GM19351 (cell line): ENCODE measurements at regions not wholly inside any gene's neighbourhood (a gene's known extent, or its start where the extent isn't known, plus 50 kb on each side); places are given as distances from the start of the nearest gene placed in this dataset.
"Not testable (repeated sequence)": the region's sequence is repeated elsewhere in the genome, so short reads cannot be mapped to it uniquely, and the experiment has no call there.

Source experiments
- ATAC-seq: cut with Tn5 transposase; IDR thresholded peaks from one replicate; pipeline ENCODE4 v1.9.1; 2021; ENCODE audit warnings: mild to moderate bottlenecking, moderate library complexity; ENCODE audit not compliant: unreplicated experiment

- no peak for ATAC-seq
Measured at GRCh38 chr6:97347111-97347510, 64.1 kb upstream of the MMS22L start.

- no peak for ATAC-seq
Measured at GRCh38 chr6:97361286-97361685, 78.3 kb upstream of the MMS22L start.

- no peak for ATAC-seq
Measured at GRCh38 chr6:97364327-97364726, 81.3 kb upstream of the MMS22L start.

GRCh38 chr6:97382071-97382470 lies 99.1 kb upstream of the MMS22L start:
- not testable (repeated sequence) for ATAC-seq

GRCh38 chr6:97392735-97393134 lies 109.7 kb upstream of the MMS22L start:
- no peak for ATAC-seq

GRCh38 chr6:97394160-97394748 lies 111.2 kb upstream of the MMS22L start:
- ATAC-seq = peak; percentile 95

- ATAC-seq = no peak
Measured at GRCh38 chr6:97396880-97397279, 113.9 kb upstream of the MMS22L start.

GRCh38 chr6:97399208-97399607 lies 116.2 kb upstream of the MMS22L start:
- ATAC-seq = no peak

- no peak for ATAC-seq
Measured at GRCh38 chr6:97401533-97401932, 118.5 kb upstream of the MMS22L start.

GRCh38 chr6:97405818-97406409 lies 122.9 kb upstream of the MMS22L start:
- no peak for ATAC-seq

- ATAC-seq = no peak
Measured at GRCh38 chr6:97406633-97407032, 123.6 kb upstream of the MMS22L start.

- ATAC-seq = no peak
Measured at GRCh38 chr6:97411610-97412009, 128.6 kb upstream of the MMS22L start.

GRCh38 chr6:97412511-97412910 lies 129.5 kb upstream of the MMS22L start:
- no peak for ATAC-seq

GRCh38 chr6:97422171-97422570 lies 139.2 kb upstream of the MMS22L start:
- ATAC-seq = no peak

- peak; percentile 38 for ATAC-seq
Measured at GRCh38 chr6:97423190-97423589, 140.2 kb upstream of the MMS22L start.

- no peak for ATAC-seq
Measured at GRCh38 chr6:97427648-97428047, 144.6 kb upstream of the MMS22L start.

- peak; percentile 66 for ATAC-seq
Measured at GRCh38 chr6:97437087-97437486, 154.1 kb upstream of the MMS22L start.

- ATAC-seq = peak; percentile 70
Measured at GRCh38 chr6:97438011-97438671, 155.1 kb upstream of the MMS22L start.

GRCh38 chr6:97440590-97441176 lies 157.7 kb upstream of the MMS22L start:
- no peak for ATAC-seq

GRCh38 chr6:97443408-97444080 lies 160.5 kb upstream of the MMS22L start:
- no peak for ATAC-seq

GRCh38 chr6:97445407-97445806 lies 162.4 kb upstream of the MMS22L start:
- ATAC-seq = no peak
